ENCODE measurements at regions not wholly inside any gene's neighbourhood (a gene's known extent, or its start where the extent isn't known, plus 50 kb on each side); places are given as distances from the start of the nearest gene placed in this dataset.

DNA sequence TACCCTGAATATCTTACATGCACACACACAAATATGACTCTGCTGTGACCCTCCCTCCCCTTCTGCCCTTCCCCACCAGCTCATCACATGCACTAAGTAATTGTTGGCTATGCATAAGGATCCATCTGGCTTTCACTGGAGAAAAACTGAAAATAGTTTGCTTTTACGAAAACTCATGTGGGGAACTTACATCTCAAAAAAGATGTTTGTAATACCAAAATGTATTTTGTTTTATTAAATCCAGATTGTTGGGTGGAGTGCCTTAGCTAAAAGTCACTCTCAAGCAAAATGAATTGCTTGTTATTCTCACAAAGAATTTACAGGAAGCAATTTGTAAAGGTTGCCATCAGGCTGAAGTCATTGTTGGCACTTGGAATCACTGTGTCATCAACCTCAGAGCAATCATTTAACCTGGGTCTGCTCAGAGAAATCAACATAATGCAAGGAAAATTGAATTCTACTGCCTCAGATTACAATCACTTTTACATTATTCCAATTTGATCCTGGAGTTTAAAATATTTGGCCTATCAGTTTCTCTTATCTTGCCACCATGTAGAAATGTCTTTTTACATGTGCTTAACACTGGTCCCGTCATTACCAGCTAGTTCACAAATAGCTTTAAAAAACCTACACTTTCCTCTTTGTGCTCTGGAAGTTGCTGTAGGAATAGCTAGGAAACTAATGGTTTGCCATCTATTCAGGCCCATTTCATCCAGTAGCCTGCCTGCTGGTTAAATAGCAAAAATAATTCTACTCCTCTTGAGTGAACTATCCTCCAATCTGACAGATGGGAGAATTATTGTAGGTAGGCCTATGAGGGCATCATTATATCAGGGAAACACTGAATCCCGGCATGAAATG lies 90.3 kb upstream of the TMEM17 start:
- DNase-seq (ENCODE audit: low read depth): no peak
- Histone ChIP-seq H3K27me3 (ENCODE audit: control insufficient read depth, insufficient read depth, low read length) (no peaks in the 10 kb centered on the region), H3K36me3 (ENCODE audit: control insufficient read depth, insufficient read depth, low read length) (no peaks in the 10 kb centered on the region), H3K4me3 (ENCODE audit: low read depth, low read length) (no peak overlapping the region)
- TF ChIP-seq, protein P1, sequence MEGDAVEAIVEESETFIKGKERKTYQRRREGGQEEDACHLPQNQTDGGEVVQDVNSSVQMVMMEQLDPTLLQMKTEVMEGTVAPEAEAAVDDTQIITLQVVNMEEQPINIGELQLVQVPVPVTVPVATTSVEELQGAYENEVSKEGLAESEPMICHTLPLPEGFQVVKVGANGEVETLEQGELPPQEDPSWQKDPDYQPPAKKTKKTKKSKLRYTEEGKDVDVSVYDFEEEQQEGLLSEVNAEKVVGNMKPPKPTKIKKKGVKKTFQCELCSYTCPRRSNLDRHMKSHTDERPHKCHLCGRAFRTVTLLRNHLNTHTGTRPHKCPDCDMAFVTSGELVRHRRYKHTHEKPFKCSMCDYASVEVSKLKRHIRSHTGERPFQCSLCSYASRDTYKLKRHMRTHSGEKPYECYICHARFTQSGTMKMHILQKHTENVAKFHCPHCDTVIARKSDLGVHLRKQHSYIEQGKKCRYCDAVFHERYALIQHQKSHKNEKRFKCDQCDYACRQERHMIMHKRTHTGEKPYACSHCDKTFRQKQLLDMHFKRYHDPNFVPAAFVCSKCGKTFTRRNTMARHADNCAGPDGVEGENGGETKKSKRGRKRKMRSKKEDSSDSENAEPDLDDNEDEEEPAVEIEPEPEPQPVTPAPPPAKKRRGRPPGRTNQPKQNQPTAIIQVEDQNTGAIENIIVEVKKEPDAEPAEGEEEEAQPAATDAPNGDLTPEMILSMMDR (IDR thresholded peaks at IDR 0.05; ENCODE audit: insufficient read depth, low read length, poor library complexity, severe bottlenecking): no peak

DNA sequence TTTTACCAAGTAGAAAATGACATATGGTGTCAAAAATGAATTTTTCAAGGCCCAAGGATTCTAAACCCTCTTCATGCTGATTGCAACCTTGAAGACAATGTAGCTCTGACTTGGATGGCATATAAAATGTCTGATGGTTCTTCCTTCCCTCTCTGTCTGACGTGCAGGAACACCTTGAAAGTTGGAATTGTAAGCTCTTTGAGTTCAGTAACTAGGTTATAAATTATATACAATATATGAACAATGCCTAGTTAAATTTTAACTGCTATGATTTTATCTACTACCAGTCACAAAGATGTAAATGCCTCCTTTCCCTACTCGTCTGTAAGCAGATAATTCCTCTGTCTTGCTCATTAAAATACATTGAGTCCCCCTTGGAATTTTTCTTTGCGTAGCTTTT lies 89.5 kb upstream of the TMEM17 start:
- no peak for DNase-seq (ENCODE audit: low read depth)
- Histone ChIP-seq H3K4me3 (ENCODE audit: low read depth, low read length) (no peak overlapping the region), H3K36me3 (ENCODE audit: control insufficient read depth, insufficient read depth, low read length) (no peaks in the 10 kb centered on the region), H3K27me3 (ENCODE audit: control insufficient read depth, insufficient read depth, low read length) (no peaks in the 10 kb centered on the region)
- TF ChIP-seq, protein P1 (IDR thresholded peaks at IDR 0.05; ENCODE audit: insufficient read depth, low read length, poor library complexity, severe bottlenecking): no peak

DNA sequence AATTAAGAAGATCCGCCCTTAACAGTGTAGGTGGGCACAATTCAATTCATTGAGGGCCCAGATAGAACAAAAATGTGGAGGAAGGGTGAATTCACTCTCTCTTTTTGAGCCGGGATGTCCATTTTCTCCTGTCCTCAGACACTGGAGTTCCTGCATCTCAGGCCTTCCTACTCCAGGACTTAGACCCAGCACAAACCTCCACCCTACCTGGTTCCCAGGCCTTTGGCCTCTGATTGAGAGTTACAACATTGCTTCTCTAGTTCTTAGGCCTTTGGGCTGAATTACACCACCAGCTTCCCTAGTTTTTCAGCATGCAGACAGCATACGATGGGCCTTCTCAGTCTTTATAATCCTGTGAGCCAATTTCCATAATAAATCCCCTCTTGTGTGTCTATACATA lies 87.8 kb upstream of the TMEM17 start:
- Histone ChIP-seq H3K4me3 (ENCODE audit: low read depth, low read length) (no peak overlapping the region), H3K36me3 (ENCODE audit: control insufficient read depth, insufficient read depth, low read length) (no peaks in the 10 kb centered on the region), H3K27me3 (ENCODE audit: control insufficient read depth, insufficient read depth, low read length) (no peaks in the 10 kb centered on the region)
- no peak for DNase-seq (ENCODE audit: low read depth)
- TF ChIP-seq, protein P1 (IDR thresholded peaks at IDR 0.05; ENCODE audit: insufficient read depth, low read length, poor library complexity, severe bottlenecking): no peak

DNA sequence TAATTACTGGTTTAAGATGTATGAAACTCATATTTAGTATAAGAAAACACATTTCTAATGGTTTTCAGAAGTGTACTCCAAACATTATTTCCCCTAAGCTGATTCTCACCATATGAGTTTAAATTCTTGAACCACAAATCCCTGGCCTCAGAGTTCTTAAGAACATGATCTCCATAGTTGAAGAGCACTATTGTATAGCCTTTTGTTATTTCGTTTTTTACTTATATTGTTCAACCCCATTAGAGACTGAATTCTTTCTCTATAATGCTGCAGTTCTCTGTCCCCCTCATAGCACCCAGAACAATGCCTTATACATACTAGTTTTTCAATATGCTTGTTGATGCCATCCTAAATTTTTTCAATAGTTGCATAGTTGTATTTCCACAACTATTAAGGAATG lies 85.5 kb upstream of the TMEM17 start:
- H3K36me3 ChIP-seq (ENCODE audit: control insufficient read depth, insufficient read depth, low read length): no peaks in the 10 kb centered on the region
- no peak overlapping the region for H3K4me3 ChIP-seq (ENCODE audit: low read depth, low read length)
- no peaks in the 10 kb centered on the region for H3K27me3 ChIP-seq (ENCODE audit: control insufficient read depth, insufficient read depth, low read length)
- TF ChIP-seq, protein P1 (IDR thresholded peaks at IDR 0.05; ENCODE audit: insufficient read depth, low read length, poor library complexity, severe bottlenecking): no peak
- DNase-seq (ENCODE audit: low read depth): no peak

DNA sequence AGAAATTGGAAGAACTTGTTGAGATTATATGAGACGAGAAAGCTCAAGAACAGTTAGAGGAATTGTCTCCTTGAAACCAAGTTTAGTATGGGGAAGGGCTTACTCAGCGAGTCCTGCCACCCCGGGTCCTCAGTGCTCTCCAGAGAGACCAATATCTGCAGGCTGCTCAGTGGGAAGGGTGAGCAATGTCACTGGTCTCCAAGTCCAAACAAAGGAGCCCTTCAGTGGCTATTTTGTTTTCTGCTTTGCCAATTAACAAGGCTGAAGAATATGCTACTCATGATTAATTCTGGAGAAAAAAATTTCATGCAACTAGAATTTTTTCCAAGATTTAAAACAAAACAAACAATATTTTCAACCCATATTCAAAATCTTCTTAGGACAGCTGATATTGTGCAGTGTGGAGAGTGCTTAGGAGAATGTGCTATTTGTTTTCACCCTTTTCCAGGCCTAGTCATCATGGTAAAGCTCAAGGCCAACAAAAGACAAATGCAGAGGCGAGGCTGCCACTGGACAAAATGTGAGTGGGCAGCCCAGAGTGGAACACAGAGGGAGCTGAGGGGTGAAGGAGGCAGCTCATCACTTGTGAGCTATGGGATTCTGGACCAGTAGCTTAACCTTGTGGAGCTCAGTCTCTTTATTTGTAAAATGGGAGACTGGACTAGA lies 83.8 kb upstream of the TMEM17 start:
- no peak for DNase-seq (ENCODE audit: low read depth)
- no peak overlapping the region for H3K4me3 ChIP-seq (ENCODE audit: low read depth, low read length)
- no peaks in the 10 kb centered on the region for H3K36me3 ChIP-seq (ENCODE audit: control insufficient read depth, insufficient read depth, low read length)
- TF ChIP-seq, protein P1 (IDR thresholded peaks at IDR 0.05; ENCODE audit: insufficient read depth, low read length, poor library complexity, severe bottlenecking): no peak
- no peaks in the 10 kb centered on the region for H3K27me3 ChIP-seq (ENCODE audit: control insufficient read depth, insufficient read depth, low read length)

Measured in kidney epithelial cell (primary cell).